Breast epithelium (tissue), 4 donors: ENCODE measurements at regions not wholly inside any gene's neighbourhood (a gene's known extent, or its start where the extent isn't known, plus 50 kb on each side); places are given as distances from the start of the nearest gene placed in this dataset.

Experiments used
- DNase-seq, 2 donors: peaks; one replicate each; pipeline ENCODE4 v3.0.0-alpha.2; 2019; ENCODE audit warnings: low spot score in 2 of 2
- H3K27ac ChIP-seq, 2 donors: fragments of 200-600 bp; sonication (generic) in 1 of 2; one replicate each; pipeline ENCODE4 v1.5.1; 2016 to 2019; ENCODE audit warnings: mild to moderate bottlenecking in 1 of 2
- H3K27me3 ChIP-seq, 2 donors: fragments of 200-600 bp; sonication (generic) in 1 of 2; one replicate each; pipeline versions ENCODE4 v1.5.1 to v1.6.0; 2017 to 2019; ENCODE audit warnings: control low read depth in 1 of 2, mild to moderate bottlenecking in 1 of 2
- H3K36me3 ChIP-seq: fragments of 200-600 bp; one replicate; pipeline ENCODE4 v1.5.1; 2019
- H3K4me1 ChIP-seq, 2 donors: fragments of 200-600 bp; sonication (generic); one replicate each; pipeline ENCODE4 v1.5.1; 2016 to 2019; ENCODE audit warnings: control low read depth in 1 of 2
- H3K4me3 ChIP-seq, 3 donors: fragments of 200-600 bp; sonication (generic); 1 replicate in 2 of 3; 2 replicates in 1 of 3; pipeline ENCODE4 v1.5.1; 2016 to 2019; ENCODE audit warnings: mild to moderate bottlenecking in 3 of 3, moderate library complexity in 2 of 3
- H3K9me3 ChIP-seq, 2 donors: fragments of 200-600 bp; sonication (generic) in 1 of 2; one replicate each; pipeline ENCODE4 v1.5.1; 2016 to 2019; ENCODE audit warnings: control low read depth in 1 of 2
- CTCF ChIP-seq, 3 donors: fragments of 450-650 bp; IDR thresholded peaks; one replicate each; pipeline ENCODE4 v1.5.1; 2016 to 2017; ENCODE audit warnings: antibody characterized with exemption in 3 of 3, mild to moderate bottlenecking in 3 of 3, moderate library complexity in 3 of 3
- POLR2A ChIP-seq: fragments of 450-650 bp; IDR thresholded peaks from one replicate; pipeline ENCODE4 v1.6.1; 2016; ENCODE audit warnings: antibody characterized with exemption, mild to moderate bottlenecking, moderate library complexity
- POLR2AphosphoS5 ChIP-seq, 3 donors: sonication (generic); formaldehyde crosslinking; IDR thresholded peaks; one replicate each; pipeline ENCODE4 v1.6.1; 2017; ENCODE audit warnings: antibody characterized with exemption in 3 of 3
- intact Hi-C: fragments of 100-400 bp; cut with DNase I; formaldehyde crosslinking; loops from one replicate; pipeline ENCODE4 v1.15.1; 2023; ENCODE audit warnings: low total_unique reads

DNA sequence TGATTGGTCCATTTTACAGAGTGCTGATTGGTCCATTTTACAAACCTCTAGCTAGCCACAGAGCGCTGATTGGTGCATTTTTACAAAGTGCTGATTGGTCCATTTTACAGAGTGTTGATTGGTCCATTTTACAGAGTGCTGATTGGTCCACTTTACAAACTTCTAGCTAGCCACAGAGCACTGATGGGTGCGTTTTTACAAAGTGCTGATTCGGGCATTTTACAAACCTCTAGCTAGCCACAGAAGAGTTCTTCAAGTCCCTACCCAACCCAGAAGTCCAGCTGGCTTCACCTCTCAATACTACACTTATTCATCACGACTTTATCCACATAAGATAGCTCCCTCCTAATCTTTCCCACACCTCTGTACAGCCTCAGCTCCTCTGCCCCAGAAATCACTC, 899.8 kb downstream of the TUSC7 start:
- no peak for TF ChIP-seq POLR2AphosphoS5 (IDR thresholded peaks at IDR 0.05)
- no peak for TF ChIP-seq CTCF (IDR thresholded peaks at IDR 0.05)
- no peak for TF ChIP-seq POLR2A
- no peak overlapping the region for H3K27ac ChIP-seq
- intact Hi-C loops, result no loop called here
- H3K27me3 ChIP-seq, result no peaks in the 10 kb centered on the region
- no peaks in the 10 kb centered on the region for H3K9me3 ChIP-seq
- no peak for DNase-seq
- no peaks in the 10 kb centered on the region for H3K36me3 ChIP-seq
- H3K4me3 ChIP-seq, result no peak overlapping the region
- no peaks in the 10 kb centered on the region for H3K4me1 ChIP-seq

- Histone ChIP-seq H3K4me3 (no peak overlapping the region), H3K9me3 (no peaks in the 10 kb centered on the region), H3K36me3 (no peaks in the 10 kb centered on the region), H3K27me3 (no peaks in the 10 kb centered on the region), H3K4me1 (no peaks in the 10 kb centered on the region), H3K27ac (no peak overlapping the region)
- intact Hi-C loops, result no loop called here
- no peak for DNase-seq
- TF ChIP-seq POLR2A, result no peak
- no peak for TF ChIP-seq CTCF (IDR thresholded peaks at IDR 0.05)
- no peak for TF ChIP-seq POLR2AphosphoS5 (IDR thresholded peaks at IDR 0.05)
These were observed 900.6 kb downstream of the TUSC7 start for GRCh38 chr3:117610156-117610555.

GRCh38 chr3:117611211-117611610, 901.6 kb downstream of the TUSC7 start:
- Histone ChIP-seq H3K27me3 (no peaks in the 10 kb centered on the region), H3K4me3 (no peak overlapping the region), H3K4me1 (no peaks in the 10 kb centered on the region), H3K9me3 (no peaks in the 10 kb centered on the region), H3K27ac (no peak overlapping the region), H3K36me3 (no peaks in the 10 kb centered on the region)
- no peak for DNase-seq
- TF ChIP-seq POLR2A, result no peak
- TF ChIP-seq POLR2AphosphoS5 (IDR thresholded peaks at IDR 0.05), result no peak
- TF ChIP-seq CTCF (IDR thresholded peaks at IDR 0.05), result no peak
- intact Hi-C loops, result no loop called here

DNA sequence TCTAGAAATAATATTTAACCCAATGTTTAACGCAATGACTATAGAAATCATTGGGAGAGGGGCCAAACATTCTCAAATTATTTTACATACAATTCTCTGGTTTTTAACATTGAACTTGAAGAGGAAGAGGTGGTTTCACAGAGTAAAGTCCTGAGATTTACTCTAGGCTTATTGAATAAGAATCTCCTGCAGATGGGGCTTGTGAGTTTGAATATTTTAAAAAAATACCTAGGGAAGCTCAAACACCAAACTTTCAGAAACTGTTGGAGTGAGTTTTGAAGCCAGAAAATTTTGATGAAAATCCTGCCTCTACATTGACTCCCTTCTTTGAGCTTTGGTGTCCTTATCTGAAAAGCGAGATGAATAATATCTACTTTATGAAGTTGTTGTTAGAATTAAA, 906.6 kb downstream of the TUSC7 start:
- intact Hi-C loops, result no loop called here
- H3K4me1 ChIP-seq, result no peaks in the 10 kb centered on the region
- DNase-seq, result no peak
- H3K9me3 ChIP-seq, result no peaks in the 10 kb centered on the region
- no peaks in the 10 kb centered on the region for H3K36me3 ChIP-seq
- H3K4me3 ChIP-seq, result no peak overlapping the region
- TF ChIP-seq POLR2AphosphoS5 (IDR thresholded peaks at IDR 0.05), result no peak
- TF ChIP-seq CTCF (IDR thresholded peaks at IDR 0.05), result no peak
- no peak for TF ChIP-seq POLR2A
- no peaks in the 10 kb centered on the region for H3K27me3 ChIP-seq
- H3K27ac ChIP-seq, result no peak overlapping the region

DNA sequence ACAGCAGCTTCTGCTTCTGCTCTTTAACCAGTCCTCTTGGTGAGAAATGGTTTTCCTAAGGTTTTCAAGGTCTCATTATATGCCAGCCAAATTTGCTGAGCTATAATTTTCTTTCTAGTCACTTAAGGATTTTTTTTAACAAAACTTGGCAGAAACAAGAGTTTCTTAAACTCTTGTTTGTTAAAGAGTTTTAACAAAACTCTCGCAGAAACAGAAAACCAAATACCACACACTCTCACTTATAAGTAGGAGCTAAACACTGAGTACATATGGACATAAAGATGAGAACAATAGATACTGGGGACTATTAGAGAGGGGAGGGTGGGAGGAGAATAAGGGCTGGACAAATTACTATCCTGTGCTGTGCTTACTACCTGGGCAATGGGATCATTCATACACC, 908.3 kb downstream of the TUSC7 start:
- H3K36me3 ChIP-seq, result no peaks in the 10 kb centered on the region
- no peaks in the 10 kb centered on the region for H3K9me3 ChIP-seq
- H3K4me1 ChIP-seq, result no peaks in the 10 kb centered on the region
- no peak overlapping the region for H3K27ac ChIP-seq
- TF ChIP-seq POLR2AphosphoS5 (IDR thresholded peaks at IDR 0.05) (no peak), POLR2A (no peak), CTCF (IDR thresholded peaks at IDR 0.05) (no peak)
- no peak overlapping the region for H3K4me3 ChIP-seq
- H3K27me3 ChIP-seq, result no peaks in the 10 kb centered on the region
- DNase-seq, result no peak
- intact Hi-C loops, result loop anchor here (2.0 kb wide), 1 partner anchor 57 kb away; no protein-coding TSS in a partner anchor
